ENCODE measurements at regions not wholly inside any gene's neighbourhood (a gene's known extent, or its start where the extent isn't known, plus 50 kb on each side); places are given as distances from the start of the nearest gene placed in this dataset.
"Not testable (repeated sequence)": the region's sequence is repeated elsewhere in the genome, so short reads cannot be mapped to it uniquely, and the experiment has no call there.

DNA sequence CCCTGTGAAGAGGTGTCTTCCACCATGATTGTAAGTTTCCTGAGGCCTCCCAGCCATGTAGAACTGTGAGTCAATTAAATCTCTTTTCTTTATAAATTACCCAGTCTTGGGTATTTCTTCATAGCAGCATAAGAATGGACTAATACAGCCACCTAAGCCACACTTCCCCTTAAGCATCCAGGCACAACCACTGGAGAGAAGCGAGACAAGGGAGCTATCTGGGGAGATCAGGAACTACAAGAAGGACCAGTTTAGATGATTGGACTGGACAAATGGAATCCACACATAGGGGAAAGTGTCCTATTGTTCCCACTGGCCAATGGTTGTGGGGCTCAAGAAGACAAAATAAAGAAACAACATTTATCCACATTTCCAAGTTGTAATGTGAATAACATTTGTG, 112.1 kb downstream of the LHX2 start:
- intact Hi-C loops (cut with DNase I); DNase-seq: not testable (repeated sequence)

- DNase-seq, result no peak
- intact Hi-C loops (cut with DNase I), result loop anchor here (5.0 kb wide), 2 partner anchors 167 to 197 kb away; no protein-coding TSS in a partner anchor
Observed at GRCh38 chr9:124124729-124125650, 113.4 kb downstream of the LHX2 start.

DNA sequence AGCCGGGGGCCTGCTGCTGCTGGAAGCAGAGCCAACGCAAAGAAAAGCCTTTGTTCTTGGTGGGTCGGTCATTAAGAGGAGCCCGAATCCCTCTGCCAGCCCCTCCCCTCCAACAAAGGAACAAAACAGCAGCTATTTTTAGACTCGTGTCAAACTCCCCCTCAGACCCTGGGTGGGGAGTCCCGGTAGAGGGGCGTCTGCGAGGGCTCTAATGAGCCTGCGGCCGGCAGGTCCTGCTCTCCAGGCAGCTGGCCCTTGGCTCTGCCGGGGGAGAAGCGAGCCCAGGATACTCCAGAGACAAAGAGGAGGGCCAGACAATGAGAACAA, 114.0 kb downstream of the LHX2 start:
- no peak for DNase-seq
- intact Hi-C loops (cut with DNase I), result loop anchor here (5.0 kb wide), 2 partner anchors 167 to 197 kb away; no protein-coding TSS in a partner anchor

GRCh38 chr9:124126648-124127646, 115.4 kb downstream of the LHX2 start:
- intact Hi-C loops (cut with DNase I), result loop anchor here (5.0 kb wide), 2 partner anchors 165 to 195 kb away; no protein-coding TSS in a partner anchor
- DNase-seq, result peak; percentile 39 to 90 (median 75)

DNA sequence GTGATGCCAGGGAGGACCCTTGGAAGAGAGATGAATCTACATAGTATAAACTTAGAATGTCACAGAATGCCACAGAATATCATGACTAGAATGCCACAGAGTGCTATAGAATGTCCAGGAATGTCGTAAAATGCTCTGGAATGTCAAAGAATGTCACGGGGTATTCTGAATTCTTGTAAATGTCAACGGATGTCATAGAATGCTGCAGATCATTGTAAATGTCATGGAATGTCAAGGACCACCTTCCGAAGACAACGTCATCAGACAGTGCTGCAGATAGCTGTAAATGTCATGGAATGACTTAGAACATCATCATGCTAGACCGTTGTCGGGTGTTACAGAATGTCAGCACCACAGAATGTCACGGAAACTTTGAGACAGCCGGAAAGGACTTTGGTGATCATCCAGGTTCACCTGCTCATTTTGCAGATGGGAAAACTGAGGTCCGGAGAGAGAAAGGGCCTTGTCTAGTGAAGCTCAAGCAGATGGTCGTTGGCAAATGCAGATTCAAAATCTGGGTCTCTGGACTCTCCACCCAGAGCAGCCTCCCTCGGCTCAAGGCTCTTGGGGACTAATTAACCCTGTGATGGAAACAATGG, 117.1 kb downstream of the LHX2 start:
- DNase-seq, result no peak
- intact Hi-C loops (cut with DNase I), result loop anchor here (5.0 kb wide), 2 partner anchors 164 to 194 kb away; no protein-coding TSS in a partner anchor

- no peak for DNase-seq
- intact Hi-C loops (cut with DNase I), result no loop called here
Observed at GRCh38 chr9:124130277-124131075, 118.9 kb downstream of the LHX2 start.

GRCh38 chr9:124131518-124131917, 120.0 kb downstream of the LHX2 start:
- DNase-seq; intact Hi-C loops (cut with DNase I): not testable (repeated sequence)

GRCh38 chr9:124132671-124133147, 121.1 kb downstream of the LHX2 start:
- intact Hi-C loops (cut with DNase I), result no loop called here
- no peak for DNase-seq

DNA sequence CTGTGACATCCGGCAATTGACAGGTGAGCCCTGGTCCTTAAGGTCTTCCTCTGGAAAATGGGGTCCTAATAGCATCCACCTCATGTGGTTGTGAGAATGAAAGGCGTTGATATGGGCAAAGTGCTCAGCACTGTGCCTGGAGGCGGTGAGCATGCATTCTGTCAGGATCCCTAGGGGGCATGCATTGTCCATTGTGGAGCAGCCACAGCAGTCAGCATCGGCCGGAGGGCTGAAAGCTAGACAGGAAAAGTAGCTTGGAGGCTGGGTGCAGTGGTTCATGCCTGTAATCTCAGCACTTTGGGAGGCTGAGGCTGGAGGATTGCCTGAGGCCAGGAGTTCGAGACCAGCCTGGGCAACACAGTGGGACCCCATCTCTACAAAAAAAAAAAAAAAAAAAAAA, 122.2 kb downstream of the LHX2 start:
- peak in 41 of 42 donors; percentile 4 to 79 (median 52) for DNase-seq
- intact Hi-C loops (cut with DNase I), result no loop called here

GRCh38 chr9:124134526-124134925, 123.0 kb downstream of the LHX2 start:
- intact Hi-C loops (cut with DNase I), result no loop called here
- DNase-seq, result peak in 1 of 42 donors; percentile 25

DNA sequence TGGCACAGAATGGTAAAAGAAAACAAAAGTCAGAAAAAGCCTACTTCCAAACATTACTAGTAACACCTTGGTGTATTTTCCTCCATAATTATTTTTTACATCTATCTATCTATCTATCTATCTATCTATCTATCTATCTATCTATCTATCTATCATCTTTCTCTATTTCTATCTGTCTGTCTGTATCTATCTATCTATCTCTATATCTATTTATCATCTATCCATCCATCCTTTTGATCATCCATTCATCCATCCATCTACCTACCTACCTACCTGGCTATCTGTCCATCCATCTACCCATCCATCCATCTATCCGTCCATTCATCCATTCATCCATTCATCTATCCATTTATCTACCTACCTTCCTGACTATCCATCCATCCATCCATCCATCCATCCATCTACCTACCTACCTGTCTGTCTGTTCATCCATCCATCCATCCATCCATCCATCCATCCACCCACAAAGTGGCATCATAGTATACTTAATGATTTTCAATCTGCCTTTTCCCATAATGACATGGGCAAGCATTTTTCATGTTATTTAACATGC, 121.9 kb upstream of the NEK6 start:
- peak in 1 of 42 donors; percentile 4 for DNase-seq
- intact Hi-C loops (cut with DNase I), result no loop called here

- intact Hi-C loops (cut with DNase I), result no loop called here
- peak in 2 of 42 donors; percentile 37 to 53 for DNase-seq
Observed at GRCh38 chr9:124137009-124137943, 120.5 kb upstream of the NEK6 start.

GRCh38 chr9:124137944-124138335, 119.8 kb upstream of the NEK6 start:
- intact Hi-C loops (cut with DNase I), result no loop called here
- DNase-seq, result no peak

DNA sequence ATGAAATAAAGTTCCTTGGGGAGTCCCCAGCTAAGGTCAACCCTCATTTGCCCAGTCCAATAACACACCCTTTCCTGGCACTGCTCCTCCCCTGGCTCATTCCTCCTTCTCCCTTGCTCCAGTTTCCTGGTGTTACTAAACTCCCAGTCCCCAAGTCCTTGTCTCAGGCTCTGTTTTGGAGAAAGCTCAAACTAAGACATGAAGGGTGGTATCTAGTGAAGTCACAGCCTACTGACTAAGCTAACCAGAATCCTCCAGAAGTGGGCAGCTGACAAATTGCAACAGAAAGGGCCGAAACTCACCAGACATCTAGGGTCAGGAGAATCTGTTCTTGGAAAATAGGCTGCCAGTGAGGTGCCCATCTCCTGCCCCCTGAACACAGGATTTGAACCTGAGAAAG, 118.7 kb upstream of the NEK6 start:
- intact Hi-C loops (cut with DNase I), result no loop called here
- peak in 1 of 42 donors; percentile 30 for DNase-seq

DNA sequence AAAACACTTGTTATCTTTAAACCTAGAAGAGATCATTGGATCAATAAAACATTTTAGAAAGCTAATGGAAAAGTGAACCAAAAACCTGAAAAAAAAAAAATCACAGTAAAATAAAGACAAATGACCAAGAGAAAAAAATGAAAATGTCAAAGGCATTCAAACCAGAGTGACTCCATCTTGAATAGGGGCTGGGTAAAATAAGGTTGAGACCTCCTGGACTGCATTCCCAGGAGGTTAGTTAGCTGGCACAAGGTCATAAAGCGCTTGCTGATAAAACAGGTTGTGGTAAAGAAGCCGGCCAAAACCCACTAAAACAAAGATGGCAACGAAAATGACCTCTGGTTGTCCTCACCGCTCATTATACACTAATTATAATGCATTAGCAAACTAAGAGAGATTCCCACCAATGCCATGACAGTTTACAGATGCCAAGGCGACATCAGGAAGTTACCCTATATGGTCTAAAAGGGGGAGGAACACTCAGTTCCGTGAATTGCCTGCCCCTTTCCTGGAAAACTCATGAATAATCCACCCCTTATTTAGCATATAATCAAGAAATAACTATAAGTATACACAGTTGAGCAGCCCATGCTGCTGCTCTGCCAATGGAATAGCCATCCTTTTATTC, 116.7 kb upstream of the NEK6 start:
- no peak for DNase-seq
- intact Hi-C loops (cut with DNase I), result no loop called here

- intact Hi-C loops (cut with DNase I); DNase-seq: not testable (repeated sequence)
Observed at GRCh38 chr9:124144561-124145123, 113.1 kb upstream of the NEK6 start.

Measured in head of caudate nucleus (tissue), 42 donors.